IMR-90 (cell line): ENCODE measurements at regions not wholly inside any gene's neighbourhood (a gene's known extent, or its start where the extent isn't known, plus 50 kb on each side); places are given as distances from the start of the nearest gene placed in this dataset.

ENCODE experiments used
- BHLHE40 ChIP-seq: fragments of 150-350 bp; IDR thresholded peaks from 2 replicates; pipeline ENCODE4 v1.6.1; 2016; ENCODE audit warnings: mild to moderate bottlenecking, low read depth, low read length
- MAFK ChIP-seq: IDR thresholded peaks from 2 replicates; pipeline ENCODE4 v1.6.1; 2012; ENCODE audit warnings: low read depth, low read length, improper control_type of control experiment
- MXI1 ChIP-seq: IDR thresholded peaks from 2 replicates; pipeline ENCODE4 v1.6.1; 2012; ENCODE audit warnings: low read depth, mild to moderate bottlenecking, low read length, moderate library complexity, borderline replicate concordance
- POLR2A ChIP-seq: IDR thresholded peaks from 2 replicates; pipeline ENCODE4 v1.6.1; 2012; ENCODE audit warnings: mild to moderate bottlenecking, low read depth, low read length
- TF ChIP-seq, protein P1 (sequence below): conservative IDR thresholded peaks from 2 replicates; pipeline ENCODE4 v1.5.1; 2012; ENCODE audit warnings: mild to moderate bottlenecking, low read depth, low read length, improper control_type of control experiment
- TF ChIP-seq, protein P2 (sequence below): fragments of 150-350 bp; IDR thresholded peaks from 2 replicates; pipeline ENCODE4 v1.6.1; 2017; ENCODE audit warnings: mild to moderate bottlenecking, antibody characterized with exemption, low read length, low read depth

- TF ChIP-seq, protein P1, sequence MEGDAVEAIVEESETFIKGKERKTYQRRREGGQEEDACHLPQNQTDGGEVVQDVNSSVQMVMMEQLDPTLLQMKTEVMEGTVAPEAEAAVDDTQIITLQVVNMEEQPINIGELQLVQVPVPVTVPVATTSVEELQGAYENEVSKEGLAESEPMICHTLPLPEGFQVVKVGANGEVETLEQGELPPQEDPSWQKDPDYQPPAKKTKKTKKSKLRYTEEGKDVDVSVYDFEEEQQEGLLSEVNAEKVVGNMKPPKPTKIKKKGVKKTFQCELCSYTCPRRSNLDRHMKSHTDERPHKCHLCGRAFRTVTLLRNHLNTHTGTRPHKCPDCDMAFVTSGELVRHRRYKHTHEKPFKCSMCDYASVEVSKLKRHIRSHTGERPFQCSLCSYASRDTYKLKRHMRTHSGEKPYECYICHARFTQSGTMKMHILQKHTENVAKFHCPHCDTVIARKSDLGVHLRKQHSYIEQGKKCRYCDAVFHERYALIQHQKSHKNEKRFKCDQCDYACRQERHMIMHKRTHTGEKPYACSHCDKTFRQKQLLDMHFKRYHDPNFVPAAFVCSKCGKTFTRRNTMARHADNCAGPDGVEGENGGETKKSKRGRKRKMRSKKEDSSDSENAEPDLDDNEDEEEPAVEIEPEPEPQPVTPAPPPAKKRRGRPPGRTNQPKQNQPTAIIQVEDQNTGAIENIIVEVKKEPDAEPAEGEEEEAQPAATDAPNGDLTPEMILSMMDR: no peak
- TF ChIP-seq POLR2A: no peak
- TF ChIP-seq, protein P2, sequence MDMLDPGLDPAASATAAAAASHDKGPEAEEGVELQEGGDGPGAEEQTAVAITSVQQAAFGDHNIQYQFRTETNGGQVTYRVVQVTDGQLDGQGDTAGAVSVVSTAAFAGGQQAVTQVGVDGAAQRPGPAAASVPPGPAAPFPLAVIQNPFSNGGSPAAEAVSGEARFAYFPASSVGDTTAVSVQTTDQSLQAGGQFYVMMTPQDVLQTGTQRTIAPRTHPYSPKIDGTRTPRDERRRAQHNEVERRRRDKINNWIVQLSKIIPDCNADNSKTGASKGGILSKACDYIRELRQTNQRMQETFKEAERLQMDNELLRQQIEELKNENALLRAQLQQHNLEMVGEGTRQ: no peak
- TF ChIP-seq MAFK: no peak
- TF ChIP-seq MXI1: no peak
- TF ChIP-seq BHLHE40: no peak
Observed at GRCh38 chr3:95356764-95357501, 1294.1 kb downstream of the NSUN3 start.
